NCI-H748 (cell line): ENCODE measurements at regions not wholly inside any gene's neighbourhood (a gene's known extent, or its start where the extent isn't known, plus 50 kb on each side); places are given as distances from the start of the nearest gene placed in this dataset.
A peak's percentile ranks its signal among the peaks of the same experiment; 100 is the strongest.

Source experiments
- DNase-seq: peaks from one replicate; lab custom pipeline; 2025; ENCODE audit not compliant: unreplicated experiment; lab: John Stamatoyannopoulos, UW

DNA sequence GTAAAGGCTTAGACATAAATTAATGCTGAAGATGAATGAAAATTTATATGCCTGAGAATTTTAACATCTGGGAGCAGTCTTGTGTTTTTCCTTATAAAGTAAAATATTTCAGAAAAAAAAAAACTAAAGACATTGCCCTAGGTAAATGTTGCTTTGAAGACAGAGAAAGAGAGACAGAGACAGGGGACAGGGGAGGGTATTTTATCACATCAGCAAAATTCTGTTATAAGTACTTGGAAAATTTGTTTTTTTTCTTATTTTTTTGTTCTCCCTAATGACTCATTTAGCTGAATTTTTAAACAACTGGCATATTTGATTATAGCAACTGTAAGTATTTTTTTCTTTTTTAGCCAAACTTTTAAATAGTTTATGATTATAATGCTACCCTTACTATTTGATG is 1540.6 kb upstream of the GBE1 start:
- no peak for DNase-seq

DNA sequence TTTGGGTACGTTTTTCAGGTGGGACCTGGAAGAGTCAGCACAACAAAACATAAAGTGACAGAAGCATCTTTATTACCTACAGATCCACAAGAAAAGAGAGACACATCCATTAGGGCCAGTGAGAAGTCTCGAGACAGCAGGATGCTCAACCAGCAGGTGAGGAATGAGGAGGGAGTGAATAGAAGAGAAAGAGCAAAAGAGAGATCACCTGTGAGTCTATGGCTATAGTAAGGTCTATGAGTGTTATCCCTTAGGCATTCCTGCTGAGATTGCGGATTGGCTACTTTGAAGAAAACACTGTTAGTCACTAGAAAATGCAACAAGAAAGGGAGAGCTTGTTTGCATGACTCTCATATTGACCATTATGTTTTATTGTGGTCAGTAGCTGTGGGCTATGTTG is 1556.2 kb upstream of the GBE1 start:
- no peak for DNase-seq

DNA sequence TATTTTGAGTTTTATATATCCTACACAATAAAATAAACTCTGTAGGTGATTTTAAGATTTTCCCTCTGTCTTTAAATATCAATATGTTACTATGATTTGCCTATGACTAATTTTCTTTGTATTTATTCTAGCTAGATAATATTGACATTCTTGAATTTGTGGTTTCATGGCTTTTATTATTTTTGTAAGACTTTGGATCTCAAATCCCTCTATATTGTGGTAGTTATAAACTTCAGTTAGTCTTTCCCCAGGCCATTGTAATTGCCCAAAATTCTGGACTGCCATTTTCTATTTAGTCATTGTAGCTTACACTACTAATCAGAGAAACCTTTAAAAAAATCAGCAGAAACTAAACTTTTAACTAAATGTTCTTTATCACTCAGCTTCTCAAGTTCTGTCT is 1559.3 kb upstream of the GBE1 start:
- DNase-seq, result no peak

DNA sequence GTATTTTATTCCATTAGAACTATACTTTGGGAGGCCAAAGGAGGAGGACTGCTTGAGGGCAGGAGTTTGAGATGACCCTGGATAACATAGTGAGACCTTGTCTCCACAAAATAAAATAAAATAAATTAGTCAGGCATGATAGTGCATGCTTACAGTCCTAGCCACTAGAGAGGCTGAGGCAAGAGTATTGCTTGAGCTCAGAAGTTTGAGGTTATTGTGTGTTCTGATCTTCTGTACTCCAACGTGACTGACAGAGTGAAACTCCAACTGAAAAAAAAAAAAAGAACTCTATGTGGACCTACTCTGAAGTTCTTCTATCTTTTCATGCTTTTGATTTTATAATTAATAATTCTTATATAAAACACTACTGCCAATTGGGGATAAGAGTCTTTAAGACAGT is 1560.0 kb upstream of the GBE1 start:
- no peak for DNase-seq

DNA sequence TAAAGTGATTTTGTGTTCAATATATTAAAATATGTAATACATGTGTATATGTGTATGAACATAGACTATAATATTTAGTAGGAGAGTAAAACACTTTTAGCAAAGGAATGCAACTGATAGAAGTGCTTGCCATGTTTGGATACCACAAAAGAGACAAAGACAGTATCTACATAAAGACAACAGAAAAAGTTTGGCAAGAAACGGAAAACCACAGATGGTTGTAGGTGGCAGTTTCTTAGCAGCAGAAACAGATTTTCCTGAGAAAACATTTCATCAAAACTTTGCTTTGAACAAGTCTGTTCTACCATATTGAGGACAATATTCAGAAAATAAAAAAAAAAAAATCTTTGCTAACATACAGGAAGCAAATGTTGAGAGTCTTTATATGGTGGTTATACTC is 1560.4 kb upstream of the GBE1 start:
- DNase-seq, result no peak

DNA sequence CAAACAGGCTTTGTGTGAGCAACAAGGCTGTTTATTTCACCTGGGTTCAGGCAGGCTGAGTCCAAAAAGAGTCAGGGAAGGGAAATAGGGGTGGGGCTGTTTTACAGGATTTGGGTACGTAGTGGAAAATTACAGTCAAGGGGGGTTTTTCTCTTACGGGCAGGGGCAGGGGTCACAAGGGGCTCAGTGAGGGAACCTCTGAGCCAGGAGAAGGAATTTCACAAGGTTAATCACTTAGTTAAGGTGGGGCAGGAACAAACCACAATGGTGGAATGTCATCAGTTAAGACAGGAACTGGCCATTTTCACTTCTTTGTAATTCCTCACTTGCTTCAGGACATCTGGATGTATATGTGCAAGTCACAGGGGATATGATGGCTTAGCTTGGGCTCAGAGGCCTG is 1592.8 kb upstream of the GBE1 start:
- no peak for DNase-seq

GRCh38 chr3:83393276-83393675 is 1565.5 kb upstream of the CADM2 start:
- no peak for DNase-seq

- DNase-seq, result no peak
Observed at GRCh38 chr3:83403927-83404326, 1554.9 kb upstream of the CADM2 start.

DNA sequence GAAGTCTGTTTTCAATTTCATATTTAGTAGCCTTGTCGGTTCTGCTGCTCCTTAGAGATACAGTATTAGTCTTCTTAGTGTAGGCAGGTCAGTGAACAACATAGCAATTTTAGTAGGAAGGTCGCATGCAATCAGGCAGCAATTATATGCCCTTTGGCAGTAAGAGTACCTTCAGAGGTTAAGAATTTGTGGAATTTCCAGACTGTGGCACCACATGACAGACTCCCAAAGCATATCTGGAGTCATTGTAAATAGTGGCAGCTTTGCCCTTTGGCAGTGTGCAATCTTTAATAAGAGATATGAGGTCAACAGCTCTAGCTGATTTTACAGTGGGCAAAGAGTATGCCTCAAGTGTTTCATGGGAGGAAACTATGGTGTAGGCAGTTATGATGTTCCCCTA is 1532.5 kb upstream of the CADM2 start:
- DNase-seq, result no peak

DNA sequence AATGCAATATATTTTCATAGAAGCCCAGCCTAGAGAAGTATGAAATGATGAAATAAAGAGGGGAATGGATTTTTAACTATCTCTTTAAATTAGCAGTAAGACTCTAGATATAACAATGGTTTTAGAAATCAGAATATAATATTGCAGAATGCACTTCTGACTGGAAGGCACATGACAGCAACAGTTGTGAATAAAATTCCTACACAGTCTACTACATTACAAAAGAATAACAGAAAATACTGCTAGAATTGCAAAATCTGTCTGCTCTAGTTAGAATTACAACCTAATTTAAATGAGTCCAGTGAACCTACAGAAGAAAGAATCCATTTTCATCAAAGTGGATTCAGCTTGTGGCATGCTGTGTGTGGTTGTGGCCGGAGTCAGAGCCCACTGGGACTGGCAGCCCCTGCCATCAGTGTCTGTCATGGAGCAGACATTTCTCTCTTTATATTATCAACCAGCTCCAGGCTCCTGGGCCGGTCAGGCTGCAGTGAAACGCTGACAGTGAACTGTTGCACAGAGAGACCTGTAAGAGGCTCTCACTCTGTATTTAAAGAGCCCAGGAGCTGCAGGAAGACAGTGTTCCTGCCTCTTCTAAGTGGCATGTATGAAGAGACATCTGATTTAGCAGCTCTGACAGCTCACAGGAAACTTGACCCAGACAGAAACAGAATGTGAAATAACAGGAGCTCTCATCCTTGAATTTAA is 1523.8 kb upstream of the CADM2 start:
- DNase-seq, result no peak

DNA sequence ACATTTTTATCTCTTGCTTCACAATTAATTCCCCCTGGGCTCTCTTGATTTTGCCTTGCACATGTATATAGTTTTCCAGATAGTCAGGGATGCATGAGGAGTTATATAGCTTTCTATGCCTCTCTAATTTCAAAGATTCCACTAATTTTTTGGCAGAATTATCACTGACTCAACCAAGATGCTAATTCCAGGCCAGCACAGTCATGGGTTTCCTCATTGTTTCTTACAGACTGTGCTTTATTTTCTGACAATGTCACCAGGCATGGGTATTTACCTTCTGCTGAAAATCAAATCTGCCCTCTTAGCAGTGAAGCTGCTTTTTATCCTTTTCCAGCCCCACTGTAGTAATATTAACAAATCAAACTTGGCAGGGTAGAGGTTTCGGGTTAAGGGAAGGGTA is 1520.6 kb upstream of the CADM2 start:
- no peak for DNase-seq

GRCh38 chr3:83453056-83453455 is 1505.7 kb upstream of the CADM2 start:
- DNase-seq, result no peak

DNA sequence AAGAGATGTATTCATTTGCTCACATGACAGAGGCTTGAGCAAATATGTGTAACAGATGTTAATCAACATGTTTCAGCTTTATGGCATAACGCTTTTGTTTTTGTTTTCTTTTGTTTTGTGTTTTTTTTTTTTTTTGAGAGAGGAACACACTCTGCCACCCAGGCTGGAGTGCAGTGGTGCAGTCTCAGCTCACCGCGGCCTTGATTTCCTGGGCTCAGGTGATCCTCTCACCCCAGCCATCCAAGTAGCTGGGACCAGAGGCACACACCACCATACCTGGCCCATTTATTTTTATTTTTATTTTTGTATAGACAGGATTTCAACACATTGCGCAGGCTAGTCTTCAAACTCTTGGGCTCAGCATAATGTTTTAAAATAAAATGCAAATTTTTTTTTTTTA is 1504.4 kb upstream of the CADM2 start:
- no peak for DNase-seq

DNA sequence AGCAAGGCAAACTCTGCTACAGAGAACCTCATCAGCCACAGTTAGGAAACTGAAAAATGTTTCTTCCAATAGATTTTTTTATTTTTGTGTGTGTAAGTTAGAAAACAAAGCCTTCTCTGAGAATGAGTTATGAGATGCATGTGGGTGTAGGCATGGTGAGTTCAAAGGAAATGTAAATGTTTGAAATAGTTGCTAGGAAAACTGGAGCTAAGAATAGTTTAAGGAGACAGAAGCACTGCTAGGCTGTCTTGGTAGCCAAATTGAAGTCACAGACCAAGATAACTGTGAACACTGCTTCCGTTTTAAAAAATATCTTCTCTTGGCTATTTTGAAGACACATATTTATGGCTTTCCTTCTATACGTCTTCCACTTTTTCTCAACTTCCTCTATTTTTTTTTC is 1501.2 kb upstream of the CADM2 start:
- no peak for DNase-seq

DNA sequence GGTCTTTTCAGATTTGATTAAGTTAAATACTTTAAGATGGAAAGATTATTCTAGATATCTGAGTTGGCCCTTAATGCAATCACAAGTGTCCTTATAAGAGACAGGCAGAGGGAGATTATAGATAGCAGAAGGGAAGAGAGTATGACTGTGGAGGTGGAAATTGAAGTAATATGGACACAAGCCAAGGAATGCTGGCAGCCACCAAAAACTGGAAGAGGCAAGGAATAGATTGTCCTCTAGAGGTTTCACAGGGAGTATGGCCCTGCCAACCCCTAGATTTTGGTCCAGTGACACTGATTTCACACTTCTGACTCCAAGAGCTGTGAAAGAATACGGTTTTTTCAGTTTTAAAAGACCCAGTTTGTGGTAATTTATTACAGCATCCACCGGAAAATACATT is 1498.7 kb upstream of the CADM2 start:
- DNase-seq, result no peak

GRCh38 chr3:83461411-83461810 is 1497.4 kb upstream of the CADM2 start:
- DNase-seq, result no peak

- no peak for DNase-seq
Observed at GRCh38 chr3:83477563-83477962, 1481.2 kb upstream of the CADM2 start.

- DNase-seq, result peak; percentile 29
Observed at GRCh38 chr3:83482402-83483070, 1476.3 kb upstream of the CADM2 start.

DNA sequence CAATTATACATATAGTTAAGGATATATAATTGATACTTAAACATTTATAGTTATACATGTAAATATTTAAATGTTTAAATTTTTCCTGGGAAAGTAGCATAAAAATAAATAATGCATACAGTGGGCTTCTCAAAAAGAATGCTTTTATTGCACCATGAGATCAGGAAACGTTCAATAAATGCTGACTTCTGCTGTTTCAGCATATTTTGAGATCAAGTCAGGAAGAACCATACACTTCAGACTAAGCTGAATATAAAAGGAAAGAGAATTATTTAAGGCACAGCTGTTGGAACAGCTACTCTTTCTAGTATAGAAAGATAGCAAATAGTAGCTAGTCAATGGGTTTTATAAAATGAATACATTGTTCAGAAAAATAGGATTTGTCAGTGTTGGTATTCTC is 1462.3 kb upstream of the CADM2 start:
- DNase-seq, result no peak

- no peak for DNase-seq
Observed at GRCh38 chr3:83498361-83499016, 1460.3 kb upstream of the CADM2 start.

- peak; percentile 22 for DNase-seq
Observed at GRCh38 chr3:83500422-83500821, 1458.4 kb upstream of the CADM2 start.

GRCh38 chr3:83500931-83501330 is 1457.9 kb upstream of the CADM2 start:
- DNase-seq, result no peak
